HG02938 (cell line): ENCODE measurements at regions not wholly inside any gene's neighbourhood (a gene's known extent, or its start where the extent isn't known, plus 50 kb on each side); places are given as distances from the start of the nearest gene placed in this dataset.
A peak's percentile ranks its signal among the peaks of the same experiment; 100 is the strongest.
"Not testable (repeated sequence)": the region's sequence is repeated elsewhere in the genome, so short reads cannot be mapped to it uniquely, and the experiment has no call there.

ENCODE experiments used
- ATAC-seq: cut with Tn5 transposase; IDR thresholded peaks from one replicate; pipeline ENCODE4 v1.9.1; 2021; ENCODE audit warnings: mild to moderate bottlenecking, moderate library complexity; ENCODE audit not compliant: unreplicated experiment

DNA sequence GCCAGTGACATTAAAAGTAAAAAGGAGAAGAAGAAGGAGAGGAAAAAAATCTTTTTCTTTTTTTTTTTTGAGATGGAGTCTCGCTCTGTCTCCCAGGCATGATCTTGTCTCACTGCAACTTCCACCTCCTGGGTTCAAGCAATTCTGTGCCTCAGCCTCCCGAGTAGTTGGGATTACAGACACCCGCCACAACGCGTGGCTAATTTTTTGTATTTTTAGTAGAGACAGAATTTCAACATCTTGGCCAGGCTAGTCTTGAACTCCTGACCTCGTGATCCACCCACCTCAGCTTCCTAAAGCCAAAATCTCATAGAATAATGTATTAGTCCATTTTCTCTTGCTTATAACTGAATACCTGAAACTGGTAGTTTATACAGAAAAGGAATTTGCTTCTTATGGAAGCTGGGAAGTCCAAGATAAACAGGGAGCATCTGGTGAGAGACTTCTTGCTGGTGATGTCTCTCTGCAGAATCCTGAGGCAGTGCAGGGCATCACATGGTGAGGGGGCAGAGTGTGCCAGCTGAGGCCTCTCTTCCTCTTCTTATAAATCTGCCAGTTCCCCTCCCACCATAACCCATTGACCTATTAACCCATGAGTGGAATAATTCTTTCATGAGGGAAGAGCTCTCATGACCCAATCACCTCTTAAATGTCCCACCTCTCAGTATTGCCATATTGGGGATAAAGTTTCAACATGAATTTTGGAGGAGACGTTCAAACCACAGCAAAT, 466.3 kb downstream of the GADD45G start:
- no peak for ATAC-seq

GRCh38 chr9:90073186-90073945, 468.6 kb downstream of the GADD45G start:
- ATAC-seq: no peak

DNA sequence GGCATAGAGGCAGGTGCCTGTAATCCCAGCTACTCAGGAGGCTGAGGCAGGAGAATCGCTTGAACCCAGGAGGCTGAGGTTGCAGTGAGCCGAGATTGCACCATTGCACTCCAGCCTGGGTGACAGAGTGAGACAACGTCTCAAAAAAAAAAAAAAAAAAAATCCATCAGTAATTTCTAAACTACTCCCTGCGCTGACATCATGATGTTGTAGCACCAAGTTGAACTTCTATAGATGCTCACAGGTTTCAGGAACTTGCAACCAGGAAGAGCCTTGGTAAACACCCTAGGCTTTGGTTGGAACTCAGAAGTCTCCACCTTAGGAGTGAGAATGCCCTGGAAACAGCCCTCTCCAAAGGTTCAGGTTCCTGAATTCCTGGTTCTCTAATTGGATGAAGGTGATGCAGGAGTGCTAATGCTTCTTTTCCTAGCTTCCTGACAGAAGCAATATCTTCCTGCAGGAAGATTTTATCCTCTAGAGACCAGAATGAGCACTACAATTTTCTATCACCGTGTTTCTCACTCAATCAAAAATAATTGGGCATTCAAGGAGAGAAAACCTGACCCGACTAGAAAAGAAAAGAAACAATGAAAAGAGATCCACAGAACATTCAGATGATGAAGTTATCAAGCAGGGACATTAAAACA, 469.6 kb downstream of the GADD45G start:
- ATAC-seq: no peak

DNA sequence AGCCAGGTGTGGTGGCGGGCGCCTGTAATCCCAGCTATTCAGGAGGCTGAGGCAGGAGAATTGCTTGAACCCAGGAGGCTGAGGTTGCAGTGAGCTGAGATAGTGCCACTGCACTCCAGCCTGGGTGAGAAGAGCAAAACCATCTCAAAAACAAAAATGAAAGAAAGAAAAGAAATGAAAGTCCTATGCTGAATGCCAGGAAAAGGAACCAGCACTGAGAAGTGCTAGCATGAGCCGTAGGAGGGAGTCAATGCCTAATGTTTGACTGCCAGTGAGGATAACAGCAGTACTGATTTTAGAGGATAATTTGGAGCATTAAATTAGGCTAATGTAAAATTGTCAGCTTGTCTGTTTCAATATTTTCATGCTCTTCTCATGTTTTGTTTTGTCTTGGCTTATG, 472.8 kb downstream of the GADD45G start:
- not testable (repeated sequence) for ATAC-seq

- no peak for ATAC-seq
Measured at GRCh38 chr9:90078988-90079421, 474.2 kb downstream of the GADD45G start.

DNA sequence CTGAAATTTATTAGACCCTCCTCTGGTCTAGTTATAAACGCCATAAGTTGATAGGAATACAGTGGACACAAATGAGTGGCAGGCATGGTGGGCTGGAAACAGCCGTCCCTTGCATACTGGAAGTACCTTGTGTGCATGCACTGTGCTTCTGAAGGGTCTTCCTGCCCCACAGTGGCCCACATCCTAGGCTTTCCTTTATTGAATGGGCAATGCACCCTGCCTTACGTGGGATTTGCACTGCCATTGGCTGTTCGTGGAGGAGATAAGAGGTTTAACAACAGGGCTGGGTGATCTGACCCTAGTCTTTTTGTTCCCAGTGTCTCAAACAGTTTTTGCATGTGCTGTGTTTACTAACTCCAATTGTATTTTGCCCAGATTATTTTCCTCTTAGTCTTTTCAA, 480.8 kb downstream of the GADD45G start:
- ATAC-seq: no peak

DNA sequence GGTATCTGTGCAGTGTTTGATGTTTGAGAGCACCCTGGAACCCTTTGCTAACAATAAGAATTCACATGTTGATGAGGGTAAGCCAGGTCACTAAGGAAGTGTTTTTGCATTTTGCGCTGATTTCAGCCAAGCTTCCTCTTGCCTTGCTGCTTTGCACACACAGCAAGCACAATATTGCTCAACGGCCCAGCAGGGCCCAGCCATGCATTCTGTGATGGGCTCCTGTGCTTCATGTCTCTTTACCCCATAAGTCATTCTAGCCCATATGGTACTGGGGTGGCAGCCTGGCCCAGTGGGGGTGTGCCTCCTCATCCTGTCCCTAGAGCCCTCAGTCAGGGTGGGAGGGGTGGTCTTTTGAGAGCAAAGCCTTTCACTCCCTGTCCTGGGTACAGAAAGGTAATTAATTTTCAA, 481.3 kb downstream of the GADD45G start:
- ATAC-seq: no peak

DNA sequence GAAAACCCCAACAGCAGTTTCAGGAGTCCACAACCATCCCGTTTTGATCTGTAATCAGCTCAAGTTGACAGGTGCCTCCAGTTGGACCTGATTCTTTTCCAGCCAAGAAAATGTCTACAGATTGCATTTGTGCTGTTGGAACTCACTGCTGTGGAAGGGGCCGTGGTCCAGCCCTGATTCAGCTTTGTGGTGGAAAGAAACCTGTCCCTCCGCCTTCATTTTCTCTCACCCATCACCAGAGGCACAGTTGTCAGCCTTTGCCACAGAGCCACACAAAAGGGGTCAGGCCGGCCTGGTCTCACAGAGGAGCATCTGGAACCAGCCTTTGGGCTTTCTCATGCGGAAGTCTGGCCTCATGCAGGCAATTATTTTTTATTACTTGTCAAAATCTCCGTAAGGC, 483.6 kb downstream of the GADD45G start:
- no peak for ATAC-seq

- ATAC-seq: no peak
Measured at GRCh38 chr9:90088856-90089255, 484.0 kb downstream of the GADD45G start.

GRCh38 chr9:90090997-90091396, 486.2 kb downstream of the GADD45G start:
- no peak for ATAC-seq

- ATAC-seq: no peak
Measured at GRCh38 chr9:90092508-90092907, 487.7 kb downstream of the GADD45G start.

- no peak for ATAC-seq
Measured at GRCh38 chr9:90095682-90096081, 490.9 kb downstream of the GADD45G start.

DNA sequence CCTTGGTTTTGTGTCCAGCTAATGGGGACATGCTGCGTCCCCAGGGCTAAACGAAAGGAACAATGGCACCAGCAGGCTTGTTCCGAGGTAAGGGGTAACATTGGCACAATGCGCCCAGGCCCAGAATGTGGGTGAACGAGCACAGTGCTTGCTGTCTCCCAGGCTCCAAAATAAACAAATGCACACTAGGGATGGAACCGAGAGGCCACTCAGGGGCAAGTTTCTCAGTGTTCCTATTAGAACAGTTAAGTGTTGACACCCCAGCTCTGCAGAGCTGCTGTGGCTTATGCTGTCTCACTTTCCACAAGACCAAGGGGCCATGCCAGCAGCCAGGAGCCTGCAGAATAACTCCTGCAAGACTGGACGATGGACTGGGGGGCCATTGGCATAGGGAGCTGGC, 492.4 kb downstream of the GADD45G start:
- no peak for ATAC-seq

GRCh38 chr9:90098408-90098807, 493.6 kb downstream of the GADD45G start:
- ATAC-seq: no peak

DNA sequence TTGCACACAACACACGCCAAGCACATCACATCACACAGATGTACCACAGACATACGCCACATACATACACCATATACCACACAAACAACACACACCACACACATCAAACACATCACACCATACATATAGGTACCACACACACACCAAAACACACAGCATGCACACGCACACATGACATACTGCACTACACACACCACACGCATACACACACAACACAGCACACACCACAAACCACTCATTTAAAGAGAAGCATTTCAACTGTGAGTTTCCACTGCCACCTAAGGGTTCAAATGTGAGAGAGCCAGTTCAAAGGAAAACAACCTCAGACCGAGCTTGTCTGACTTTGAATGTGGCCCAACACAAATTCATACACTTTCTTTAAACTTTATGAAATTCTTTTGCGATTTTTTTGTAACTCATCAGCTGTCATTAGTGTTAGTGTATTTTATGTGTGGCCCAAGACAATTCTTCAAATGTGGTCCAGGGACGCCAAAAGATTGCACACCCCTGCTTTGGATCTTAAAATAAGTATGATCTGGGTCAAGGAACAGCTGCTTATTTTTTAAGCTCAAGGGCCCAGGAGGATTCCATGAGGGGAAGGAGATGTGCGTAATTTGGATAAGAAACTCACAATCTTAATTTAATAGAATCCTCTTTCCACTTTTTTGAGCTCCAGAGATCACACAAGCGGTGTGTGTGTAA, 494.6 kb downstream of the GADD45G start:
- ATAC-seq: no peak

- no peak for ATAC-seq
Measured at GRCh38 chr9:90100014-90100413, 495.2 kb downstream of the GADD45G start.

DNA sequence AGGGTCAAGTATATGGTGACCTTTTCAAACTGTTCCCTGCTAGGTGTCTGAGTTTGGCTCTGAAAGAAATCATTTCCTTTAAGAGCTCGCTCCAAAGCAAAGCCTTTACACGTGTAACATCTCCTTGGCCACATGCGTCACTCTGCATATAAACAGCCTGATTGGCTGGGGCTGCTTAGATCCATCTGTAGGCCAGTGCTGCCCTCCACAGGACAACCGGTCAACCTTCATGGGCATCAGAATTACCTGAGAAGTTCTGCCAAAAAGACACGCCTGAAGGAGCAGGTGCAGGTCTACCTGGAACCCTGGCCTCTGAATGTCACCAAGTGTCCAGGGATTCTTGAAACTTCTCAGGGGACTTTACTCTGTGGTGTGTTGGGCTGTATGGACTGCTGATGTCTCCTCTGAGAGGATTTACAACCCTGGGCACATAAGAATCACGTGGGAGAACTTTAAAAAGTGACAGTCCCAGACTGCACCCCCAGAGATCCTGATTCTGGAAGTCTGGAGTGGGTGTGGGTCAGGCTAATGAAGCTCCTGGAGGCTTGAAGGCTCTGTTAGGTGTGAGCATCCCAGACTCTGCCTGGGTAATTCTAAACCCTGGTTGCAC, 497.6 kb downstream of the GADD45G start:
- peak; percentile 96 for ATAC-seq

GRCh38 chr9:90103771-90104170, 499.0 kb downstream of the GADD45G start:
- ATAC-seq: no peak

DNA sequence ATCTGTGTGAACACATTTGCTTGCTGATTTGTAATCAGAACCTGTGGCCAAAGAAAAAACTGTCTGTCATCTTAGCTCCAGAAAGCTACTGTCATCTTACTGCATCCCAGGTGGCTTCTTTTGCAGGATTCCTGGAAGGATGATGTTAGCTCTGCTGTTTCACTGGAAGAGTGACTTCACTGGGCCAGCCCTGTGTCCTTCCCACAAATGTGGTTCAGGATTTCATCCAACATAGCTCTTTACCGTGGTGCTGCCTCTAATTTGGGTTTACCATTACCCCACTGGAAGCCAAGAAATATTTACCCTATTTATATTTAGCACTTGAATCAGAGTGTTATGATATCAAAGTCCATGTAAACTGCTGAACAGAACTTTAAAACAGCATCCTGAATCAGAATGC, 501.0 kb downstream of the GADD45G start:
- ATAC-seq: no peak

DNA sequence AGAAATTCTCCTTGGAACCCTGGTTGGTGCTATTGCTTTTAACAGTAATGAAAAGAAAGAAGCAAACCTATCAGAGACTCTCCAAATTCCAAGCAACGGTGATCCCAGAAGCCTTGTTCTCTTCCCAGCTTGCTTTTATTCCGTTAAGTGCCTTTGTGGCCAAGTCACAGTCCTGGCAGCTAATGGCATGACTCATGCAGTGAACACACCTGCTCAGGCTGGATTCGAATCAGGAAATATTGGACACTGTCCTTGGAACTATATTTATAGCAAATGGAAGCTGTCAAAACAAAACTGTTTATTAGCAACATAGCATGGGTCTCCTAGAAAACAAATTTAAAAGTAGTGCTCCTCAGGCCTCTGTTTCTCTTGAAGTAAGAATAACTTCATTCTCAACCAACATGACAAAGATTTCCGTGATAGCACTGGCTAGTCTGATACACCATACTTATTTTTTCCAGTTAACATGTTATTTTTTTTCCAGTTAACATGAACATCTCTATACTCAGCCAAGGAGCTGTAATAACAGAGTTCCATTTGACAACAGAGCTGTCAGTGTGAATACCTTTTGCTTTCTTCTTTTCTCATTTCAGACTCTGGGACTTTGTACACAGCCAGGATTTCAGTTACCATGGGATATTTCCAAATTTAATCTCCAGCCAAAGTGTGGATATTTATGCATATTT, 502.4 kb downstream of the GADD45G start:
- no peak for ATAC-seq
